H1 (cell line): ENCODE measurements at regions not wholly inside any gene's neighbourhood (a gene's known extent, or its start where the extent isn't known, plus 50 kb on each side); places are given as distances from the start of the nearest gene placed in this dataset.

Experiments
- EGR1 ChIP-seq: IDR thresholded peaks from 2 replicates; pipeline ENCODE4 v1.6.1; 2011; ENCODE audit warnings: low read depth, low read length, borderline replicate concordance
- MAFK ChIP-seq: IDR thresholded peaks from 2 replicates; pipeline ENCODE4 v1.6.1; 2012; ENCODE audit warnings: low read depth, mild to moderate bottlenecking, improper control_type of control experiment, low read length
- RAD21 ChIP-seq, 2 experiments: IDR thresholded peaks in 1 of 2; conservative IDR thresholded peaks in 1 of 2; 2 replicates each; pipeline ENCODE4 v1.6.1; 2011; ENCODE audit warnings: low read depth in 2 of 2, low read length in 2 of 2, improper control_type of control experiment in 1 of 2, inconsistent platforms in 1 of 2, mild to moderate bottlenecking in 1 of 2, moderate library complexity in 1 of 2
- SAP30 ChIP-seq: fragments of 300-600 bp; sonication (generic); IDR thresholded peaks from 2 replicates; pipeline ENCODE4 v1.7.1; 2012; ENCODE audit warnings: low read length, moderate library complexity, mild to moderate bottlenecking, inconsistent platforms; ENCODE audit not compliant: insufficient read depth, insufficient replicate concordance
- SIN3A ChIP-seq, 2 experiments: IDR thresholded peaks in 1 of 2; conservative IDR thresholded peaks in 1 of 2; 2 replicates each; pipeline ENCODE4 v1.6.1; 2011 to 2012; ENCODE audit warnings: low read length in 2 of 2, improper control_type of control experiment in 1 of 2, low read depth in 1 of 2, mild to moderate bottlenecking in 1 of 2
- SP4 ChIP-seq: IDR thresholded peaks from 2 replicates; pipeline ENCODE4 v1.6.1; 2012; ENCODE audit warnings: low read length, inconsistent platforms
- TAF1 ChIP-seq: IDR thresholded peaks from 2 replicates; pipeline ENCODE4 v1.6.1; 2011; ENCODE audit warnings: mild to moderate bottlenecking, low read depth, low read length
- TF ChIP-seq, protein P1 (sequence below), 3 experiments: IDR thresholded peaks; 1 replicate in 2 of 3; 2 replicates in 1 of 3; pipeline versions ENCODE4 v1.5.1 to v1.6.1; 2011; ENCODE audit warnings: low read length in 3 of 3, mild to moderate bottlenecking in 3 of 3, inconsistent platforms in 2 of 3, low read depth in 1 of 3, moderate library complexity in 1 of 3; ENCODE audit not compliant: insufficient read depth in 1 of 3; ENCODE audit errors: control extremely low read depth in 1 of 3
- TF ChIP-seq, protein P2 (sequence below): IDR thresholded peaks from 2 replicates; pipeline ENCODE4 v1.6.1; 2011; ENCODE audit warnings: low read length, improper control_type of control experiment
- TF ChIP-seq, protein P3 (sequence below): IDR thresholded peaks from 2 replicates; pipeline ENCODE4 v1.6.1; 2012; ENCODE audit warnings: inconsistent platforms

DNA sequence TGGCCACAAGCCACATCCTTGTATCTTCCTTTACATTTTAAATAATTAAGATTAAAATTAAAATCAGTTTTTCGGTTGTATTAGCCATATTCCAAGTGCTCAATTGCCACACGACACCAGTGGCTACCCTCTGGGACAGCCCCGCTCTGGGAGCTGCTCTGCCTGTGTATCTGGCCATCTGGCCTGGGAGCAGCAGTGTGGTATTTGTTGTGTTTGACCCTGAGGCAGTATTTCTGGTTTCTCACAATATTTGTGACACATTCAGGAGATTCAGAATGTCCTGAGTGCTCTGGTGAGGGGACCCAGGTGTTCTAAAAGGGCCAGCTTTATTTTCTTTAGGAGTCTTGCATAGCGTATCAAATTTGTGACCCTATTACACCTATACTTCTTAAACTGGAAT, 179.0 kb downstream of the SUCLA2 start:
- TF ChIP-seq, protein P1, sequence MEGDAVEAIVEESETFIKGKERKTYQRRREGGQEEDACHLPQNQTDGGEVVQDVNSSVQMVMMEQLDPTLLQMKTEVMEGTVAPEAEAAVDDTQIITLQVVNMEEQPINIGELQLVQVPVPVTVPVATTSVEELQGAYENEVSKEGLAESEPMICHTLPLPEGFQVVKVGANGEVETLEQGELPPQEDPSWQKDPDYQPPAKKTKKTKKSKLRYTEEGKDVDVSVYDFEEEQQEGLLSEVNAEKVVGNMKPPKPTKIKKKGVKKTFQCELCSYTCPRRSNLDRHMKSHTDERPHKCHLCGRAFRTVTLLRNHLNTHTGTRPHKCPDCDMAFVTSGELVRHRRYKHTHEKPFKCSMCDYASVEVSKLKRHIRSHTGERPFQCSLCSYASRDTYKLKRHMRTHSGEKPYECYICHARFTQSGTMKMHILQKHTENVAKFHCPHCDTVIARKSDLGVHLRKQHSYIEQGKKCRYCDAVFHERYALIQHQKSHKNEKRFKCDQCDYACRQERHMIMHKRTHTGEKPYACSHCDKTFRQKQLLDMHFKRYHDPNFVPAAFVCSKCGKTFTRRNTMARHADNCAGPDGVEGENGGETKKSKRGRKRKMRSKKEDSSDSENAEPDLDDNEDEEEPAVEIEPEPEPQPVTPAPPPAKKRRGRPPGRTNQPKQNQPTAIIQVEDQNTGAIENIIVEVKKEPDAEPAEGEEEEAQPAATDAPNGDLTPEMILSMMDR (IDR thresholded peaks at IDR 0.05; ENCODE audit: control extremely low read depth in 1 of 3, insufficient read depth in 1 of 3, low read depth in 1 of 3, low read length in 3 of 3): no peak
- TF ChIP-seq SP4 (no peak), SAP30 (no peak), MAFK (no peak), EGR1 (no peak), RAD21 (IDR thresholded peaks at IDR 0.05 in 1 of 2, conservative IDR thresholded peaks at IDR 0.05 in 1 of 2; ENCODE audit: low read depth in 2 of 2, low read length in 2 of 2) (no peak), TAF1 (no peak), SIN3A (conservative IDR thresholded peaks at IDR 0.05 in 1 of 2, IDR thresholded peaks at IDR 0.05 in 1 of 2; ENCODE audit: low read depth in 1 of 2, low read length in 2 of 2) (no peak)
- TF ChIP-seq, protein P2, sequence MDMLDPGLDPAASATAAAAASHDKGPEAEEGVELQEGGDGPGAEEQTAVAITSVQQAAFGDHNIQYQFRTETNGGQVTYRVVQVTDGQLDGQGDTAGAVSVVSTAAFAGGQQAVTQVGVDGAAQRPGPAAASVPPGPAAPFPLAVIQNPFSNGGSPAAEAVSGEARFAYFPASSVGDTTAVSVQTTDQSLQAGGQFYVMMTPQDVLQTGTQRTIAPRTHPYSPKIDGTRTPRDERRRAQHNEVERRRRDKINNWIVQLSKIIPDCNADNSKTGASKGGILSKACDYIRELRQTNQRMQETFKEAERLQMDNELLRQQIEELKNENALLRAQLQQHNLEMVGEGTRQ: no peak
- TF ChIP-seq, protein P3, sequence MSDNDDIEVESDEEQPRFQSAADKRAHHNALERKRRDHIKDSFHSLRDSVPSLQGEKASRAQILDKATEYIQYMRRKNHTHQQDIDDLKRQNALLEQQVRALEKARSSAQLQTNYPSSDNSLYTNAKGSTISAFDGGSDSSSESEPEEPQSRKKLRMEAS: no peak
